ENCODE measurements at regions not wholly inside any gene's neighbourhood (a gene's known extent, or its start where the extent isn't known, plus 50 kb on each side); places are given as distances from the start of the nearest gene placed in this dataset.

DNA sequence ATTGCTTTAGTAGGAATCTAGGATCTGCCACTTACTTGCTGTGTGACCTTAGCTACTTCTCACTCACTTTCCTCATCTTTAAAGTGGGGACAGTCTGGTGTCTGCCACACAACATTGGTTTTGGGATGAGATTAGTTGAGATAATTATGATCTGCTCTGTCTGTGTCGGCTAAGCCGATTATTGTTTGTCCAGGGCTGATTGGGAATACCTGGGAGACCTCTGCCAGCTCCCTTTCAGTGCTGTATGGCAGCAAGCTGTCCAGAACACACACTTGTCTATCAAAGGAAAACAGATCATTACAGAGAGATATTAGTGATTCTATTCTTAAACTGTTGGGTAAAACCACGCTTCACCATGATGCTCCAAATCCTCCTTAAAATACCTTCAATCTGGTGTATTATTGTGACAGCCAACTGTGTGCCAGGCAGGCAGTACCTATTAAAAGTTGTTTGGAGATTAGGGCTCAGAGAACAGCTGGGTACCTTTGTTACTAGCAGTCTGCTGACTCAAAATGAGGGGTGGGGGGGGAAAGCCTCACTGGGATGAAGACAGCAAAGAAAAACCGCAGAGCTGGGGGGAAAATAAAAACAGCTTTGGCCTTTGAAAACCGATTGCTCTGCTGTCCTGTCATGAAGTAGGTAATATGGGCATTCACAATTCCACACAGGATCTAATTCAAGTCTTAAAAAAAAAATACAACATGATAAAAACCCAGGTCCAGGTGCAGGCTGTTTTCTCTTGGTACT lies 458.4 kb upstream of the C9orf72 start:
- DNase-seq, result no peak

GRCh38 chr9:28032268-28032590 lies 458.9 kb upstream of the C9orf72 start:
- no peak for DNase-seq

DNA sequence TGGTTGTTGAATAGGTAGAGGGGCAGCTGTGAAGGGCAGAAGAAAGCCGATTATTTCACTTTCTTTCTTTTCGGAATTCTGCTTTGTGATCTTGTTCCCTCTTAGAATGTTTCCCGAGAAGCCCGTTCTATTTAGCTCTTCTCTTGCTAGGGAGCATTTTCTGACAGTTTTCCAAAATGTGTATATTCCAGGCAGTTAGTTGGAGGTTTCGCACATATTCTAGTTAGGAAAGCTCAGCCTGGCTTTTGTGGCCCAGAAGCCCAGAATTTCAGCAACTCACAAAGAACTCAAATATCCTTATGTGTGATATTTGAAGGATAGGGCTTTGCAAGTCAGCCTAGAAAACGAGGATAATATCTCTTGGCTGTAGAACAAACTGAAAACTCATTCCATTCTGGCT lies 461.0 kb upstream of the C9orf72 start:
- DNase-seq, result no peak

DNA sequence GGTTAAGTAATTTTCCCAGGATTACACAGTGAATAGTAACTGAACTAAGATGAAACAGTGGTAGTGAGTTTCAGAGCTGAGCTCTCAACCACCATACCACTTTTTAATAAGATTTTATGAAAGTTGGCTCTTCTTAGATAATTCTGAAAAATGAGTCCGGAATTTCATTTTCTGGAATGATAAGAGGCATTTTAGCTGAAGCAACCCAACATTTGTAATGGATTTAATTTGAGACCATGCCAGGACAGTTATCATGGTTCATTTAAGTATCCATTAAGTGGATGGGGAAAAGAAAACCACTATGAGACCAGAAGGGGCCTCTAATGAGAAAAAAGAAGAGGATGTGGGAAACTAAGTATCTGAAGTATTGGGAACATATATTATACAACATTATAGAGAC lies 464.7 kb upstream of the C9orf72 start:
- DNase-seq, result no peak

DNA sequence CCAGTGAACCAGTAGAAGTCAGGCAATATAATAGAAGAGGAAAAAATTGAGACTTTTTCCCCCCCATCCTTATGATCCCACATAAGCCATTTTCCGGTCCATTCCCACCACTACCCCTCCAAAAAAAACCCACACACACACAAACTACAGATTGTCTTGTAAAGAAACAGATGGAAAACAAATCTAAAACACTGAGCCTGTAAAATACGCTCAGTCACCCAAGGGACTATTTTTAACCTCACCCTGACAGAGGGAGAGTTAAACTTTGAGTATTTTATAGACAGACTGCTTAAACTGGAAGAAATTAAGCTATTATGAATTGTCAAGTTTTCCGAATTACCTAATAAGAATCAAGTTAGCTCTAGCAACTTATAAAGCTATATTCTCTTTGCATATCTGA lies 471.8 kb upstream of the C9orf72 start:
- DNase-seq, result no peak

DNA sequence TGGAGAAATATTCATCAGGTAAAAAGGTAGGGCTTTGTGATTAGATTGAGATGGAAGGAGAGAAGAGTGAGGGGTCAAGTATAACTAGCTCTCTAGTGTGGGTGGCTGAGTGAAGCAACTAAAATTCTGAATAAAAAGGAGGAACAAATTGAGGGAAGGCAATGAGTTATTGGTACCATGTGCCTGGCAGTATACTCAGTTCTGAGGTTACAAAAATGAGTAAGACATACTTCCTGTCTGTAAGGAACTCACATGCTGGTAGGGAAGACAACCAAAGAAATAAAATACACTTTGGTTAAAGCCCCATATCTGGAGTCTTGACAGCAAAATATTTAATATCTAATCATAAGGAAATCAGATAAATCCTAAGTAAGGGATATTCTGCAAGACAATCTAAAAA lies 476.8 kb upstream of the C9orf72 start:
- DNase-seq, result no peak

GRCh38 chr9:28050941-28051340 lies 477.7 kb upstream of the C9orf72 start:
- DNase-seq, result no peak

- no peak for DNase-seq
Measured at GRCh38 chr9:28051559-28052503, 478.6 kb upstream of the C9orf72 start.

- DNase-seq, result no peak
Measured at GRCh38 chr9:28053096-28053777, 480.0 kb upstream of the C9orf72 start.

DNA sequence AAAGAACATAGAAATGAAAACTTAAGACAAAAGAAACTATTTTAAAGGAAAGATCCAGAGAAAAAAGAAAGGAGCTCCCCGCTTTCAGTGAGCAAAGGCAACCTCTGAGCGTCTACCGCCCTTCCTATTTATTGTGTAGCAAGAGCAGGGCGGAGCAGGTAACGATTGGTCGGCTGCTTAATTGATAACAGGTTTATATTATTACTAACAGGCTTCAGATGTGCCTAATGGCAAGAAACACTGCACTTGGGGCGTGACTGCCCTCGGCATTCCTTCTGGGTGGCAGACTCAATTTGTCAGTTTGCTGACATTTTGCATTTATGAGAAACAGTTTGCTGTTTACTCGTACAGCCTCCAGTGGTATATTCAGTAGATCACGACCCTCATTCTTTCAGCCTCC lies 482.7 kb upstream of the C9orf72 start:
- no peak for DNase-seq

DNA sequence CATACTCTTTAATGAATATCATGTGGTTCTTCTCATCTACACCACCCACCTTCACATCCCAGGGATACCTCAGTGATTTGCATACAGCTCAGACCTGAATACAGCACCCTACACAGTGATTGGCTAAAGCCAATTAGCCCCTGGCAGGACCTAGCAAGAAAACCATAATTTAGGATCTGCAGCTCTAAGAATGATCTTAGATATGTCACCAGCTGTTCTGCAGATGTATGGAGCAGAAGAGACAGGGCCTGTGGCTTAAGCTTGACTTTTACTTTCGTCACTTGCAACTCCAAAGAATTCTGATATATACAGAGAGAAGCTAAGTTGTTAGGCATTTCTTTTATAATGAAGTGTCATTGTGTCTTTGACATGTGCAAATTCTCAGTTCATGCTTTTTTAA lies 483.2 kb upstream of the C9orf72 start:
- no peak for DNase-seq

- DNase-seq, result no peak
Measured at GRCh38 chr9:28059192-28059591, 485.9 kb upstream of the C9orf72 start.

DNA sequence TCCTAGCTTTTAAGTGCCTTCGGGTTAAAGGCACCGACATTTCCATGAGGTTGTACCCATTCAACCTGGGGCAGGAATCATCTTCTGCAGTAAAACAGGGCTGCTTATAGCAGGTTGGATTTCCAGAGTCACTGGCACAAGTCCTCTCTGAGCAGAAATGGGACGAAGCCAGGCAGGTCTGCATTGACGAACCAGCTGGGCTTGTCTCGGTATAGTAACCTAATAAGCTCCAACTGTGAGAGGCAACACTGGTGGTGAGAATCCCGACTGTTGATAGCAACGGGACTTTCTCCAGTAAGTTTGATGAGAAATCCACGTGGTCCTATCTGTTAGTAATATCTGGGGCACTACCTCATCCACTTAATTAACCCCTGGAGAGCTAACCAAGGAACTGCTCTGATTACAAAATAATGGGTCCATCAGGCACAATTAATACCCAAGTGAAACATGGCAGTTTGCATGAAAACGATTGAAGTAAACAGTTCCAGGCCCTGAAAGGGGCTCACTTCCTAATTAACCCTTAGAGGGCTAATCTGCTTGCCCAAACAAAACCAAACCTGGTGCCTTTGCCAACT lies 491.0 kb upstream of the C9orf72 start:
- DNase-seq, result no peak

GRCh38 chr9:28073270-28073669 lies 500.0 kb upstream of the C9orf72 start:
- no peak for DNase-seq

GRCh38 chr9:28079677-28080076 lies 506.4 kb upstream of the C9orf72 start:
- no peak for DNase-seq

DNA sequence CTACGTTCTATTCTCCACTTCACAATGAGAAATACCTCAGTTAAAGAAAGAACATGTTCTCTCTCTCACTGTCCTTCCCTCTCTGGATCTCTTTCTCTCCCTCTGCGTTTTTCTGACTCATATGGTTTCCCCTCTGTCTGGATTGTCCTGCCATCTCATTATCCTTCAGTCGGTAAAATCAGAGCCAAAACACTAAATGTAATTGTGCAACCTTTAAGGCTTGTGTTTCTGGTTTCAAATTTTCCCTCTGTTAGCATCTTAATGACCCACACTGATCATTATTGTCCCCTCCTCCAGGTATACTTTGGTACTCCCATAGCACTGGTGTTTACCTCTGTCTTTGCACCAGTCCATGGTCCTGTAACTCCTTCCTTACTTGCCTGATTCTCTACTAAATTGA lies 509.4 kb upstream of the C9orf72 start:
- no peak for DNase-seq

- DNase-seq, result no peak
Measured at GRCh38 chr9:28086881-28087280, 513.6 kb upstream of the C9orf72 start.

DNA sequence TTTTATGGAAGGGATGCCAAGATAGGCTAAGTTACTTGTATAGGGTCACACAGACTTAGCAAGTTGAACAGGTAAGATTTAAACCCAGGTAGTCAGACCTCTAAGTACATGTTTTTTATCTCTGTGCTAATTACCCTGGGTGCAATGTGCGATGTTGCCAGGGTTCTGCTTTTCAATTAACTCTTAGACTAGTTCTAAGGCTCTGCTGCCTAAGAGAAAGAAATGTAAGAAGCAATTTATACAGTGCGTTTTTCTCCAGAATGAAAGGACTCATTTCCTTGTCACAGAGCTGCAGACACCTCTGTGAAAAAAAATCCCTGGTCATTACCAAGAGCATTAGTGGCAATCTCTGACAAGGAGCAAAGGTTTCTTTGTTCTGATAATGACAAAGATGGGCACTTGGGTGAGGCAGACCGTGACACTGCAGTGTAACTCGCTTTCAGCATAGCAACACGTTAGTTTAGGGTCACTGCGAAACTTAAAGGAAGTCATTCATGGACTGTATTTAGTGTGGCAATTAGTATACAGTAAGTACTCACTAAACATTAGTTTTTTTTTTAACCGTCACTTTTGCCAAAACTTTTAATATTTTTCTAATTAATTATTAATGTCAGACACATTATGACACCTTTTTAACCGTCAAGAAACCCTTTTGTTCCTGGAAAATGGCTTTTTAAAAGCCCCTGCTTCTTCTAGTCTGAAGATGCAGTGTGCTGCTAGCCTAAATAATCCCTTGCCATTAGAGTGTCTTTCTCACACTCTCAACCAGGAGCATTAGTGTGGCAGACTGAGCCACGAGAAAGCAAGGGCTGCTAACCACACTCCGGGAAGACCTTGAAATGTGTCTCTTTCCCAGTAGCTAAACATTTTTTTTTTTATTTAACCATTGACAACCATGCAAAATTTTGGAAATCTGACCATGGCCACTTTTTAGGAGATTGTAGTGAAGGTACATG lies 520.0 kb upstream of the C9orf72 start:
- DNase-seq, result no peak

- no peak for DNase-seq
Measured at GRCh38 chr9:28101509-28101908, 528.2 kb upstream of the C9orf72 start.

- no peak for DNase-seq
Measured at GRCh38 chr9:28105001-28105400, 531.7 kb upstream of the C9orf72 start.

DNA sequence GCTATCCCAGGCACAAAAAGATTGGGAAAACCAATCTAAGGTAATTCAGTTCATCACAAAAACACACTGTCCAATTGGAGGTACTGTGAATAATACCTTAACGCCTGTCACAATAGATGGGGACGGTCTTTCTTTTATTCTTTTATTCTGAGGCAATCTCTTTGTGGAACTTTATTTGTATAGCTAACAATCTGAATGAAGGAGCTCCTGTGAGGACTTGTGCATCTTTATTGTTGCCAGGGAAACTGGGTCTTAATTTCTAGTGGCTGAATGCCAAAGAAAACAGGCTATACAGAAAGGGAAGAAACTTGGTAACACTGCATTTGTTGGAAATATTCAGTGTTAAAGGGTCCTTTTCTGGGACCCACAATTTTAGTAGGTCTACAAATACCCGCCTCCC lies 546.9 kb upstream of the C9orf72 start:
- no peak for DNase-seq

- no peak for DNase-seq
Measured at GRCh38 chr9:28120626-28121025, 547.3 kb upstream of the C9orf72 start.
